SU-DHL-6 (cell line): ENCODE measurements at regions not wholly inside any gene's neighbourhood (a gene's known extent, or its start where the extent isn't known, plus 50 kb on each side); places are given as distances from the start of the nearest gene placed in this dataset.

Source experiments
- CTCF ChIP-seq: fragments of 200-600 bp; sonication (generic); IDR thresholded peaks from one replicate; pipeline ENCODE4 v1.5.1; 2017; ENCODE audit warnings: antibody characterized with exemption, mild to moderate bottlenecking, low read length, moderate library complexity; ENCODE audit not compliant: insufficient read depth, poor library complexity, severe bottlenecking
- EZH2phosphoT487 ChIP-seq: fragments of 200-600 bp; sonication (generic), shearing (Covaris generic); conservative IDR thresholded peaks from 2 replicates; pipeline ENCODE4 v1.6.1; 2018; ENCODE audit warnings: mild to moderate bottlenecking, antibody characterized with exemption, low read length, moderate library complexity, mixed read lengths

GRCh38 chr21:38148046-38148445, 108.7 kb upstream of the KCNJ15 start:
- TF ChIP-seq CTCF (no peak), EZH2phosphoT487 (no peak)
